B cell (primary cell): ENCODE measurements at regions not wholly inside any gene's neighbourhood (a gene's known extent, or its start where the extent isn't known, plus 50 kb on each side); places are given as distances from the start of the nearest gene placed in this dataset.

Source experiments
- ATAC-seq: fragments of 200-7000 bp; cut with Tn5 transposase; one replicate; pipeline ENCODE4 v1.10.0; 2021; ENCODE audit warnings: low read depth, mild to moderate bottlenecking, moderate number of reproducible peaks, moderate library complexity
- CTCF ChIA-PET: fragments of 350-600 bp; sonication (Branson Sonifier 250); formaldehyde crosslinking; loops from one replicate; lab custom pipeline; 2021; ENCODE audit warnings: antibody characterized with exemption, inconsistent platforms; lab: Charles Lee
- POLR2A ChIA-PET: fragments of 350-600 bp; sonication (Branson Sonifier 250); formaldehyde crosslinking; loops from one replicate; lab custom pipeline; 2021; ENCODE audit warnings: antibody characterized with exemption; lab: Charles Lee
- DNase-seq: peaks from one replicate; pipeline ENCODE4 v3.0.0; 2013
- H2AFZ ChIP-seq: 2 replicates; pipeline ENCODE4 v1.6.1; 2012; ENCODE audit warnings: mild to moderate bottlenecking, low read depth, low read length; ENCODE audit not compliant: insufficient read depth, poor library complexity, severe bottlenecking
- H3K27ac ChIP-seq, 2 donors: 1 replicate in 1 of 2; 2 replicates in 1 of 2; pipeline ENCODE4 v1.5.1; 2012 to 2013; ENCODE audit warnings: low read length in 2 of 2, mild to moderate bottlenecking in 2 of 2, moderate library complexity in 1 of 2
- H3K27me3 ChIP-seq, 4 experiments: fragments of 200-600 bp in 1 of 4; sonication (generic) in 1 of 4; replicated peaks in 1 of 4; 1 replicate in 2 of 4; 2 replicates in 2 of 4; pipeline versions ENCODE4 v1.6.1 to v1.7.0; 2013 to 2016; ENCODE audit warnings: low read length in 3 of 4, mild to moderate bottlenecking in 2 of 4, mixed read lengths in 1 of 4, moderate library complexity in 1 of 4; ENCODE audit not compliant: insufficient read depth in 4 of 4, control insufficient read depth in 3 of 4; ENCODE audit errors: control extremely low read depth in 1 of 4
- H3K36me3 ChIP-seq, 2 experiments: replicated peaks in 1 of 2; 1 replicate in 1 of 2; 2 replicates in 1 of 2; pipeline versions ENCODE4 v1.6.1 to v1.7.1; 2013; ENCODE audit warnings: low read length in 1 of 2; ENCODE audit not compliant: insufficient read depth in 2 of 2, control insufficient read depth in 1 of 2; ENCODE audit errors: control extremely low read depth in 1 of 2, extremely low read depth in 1 of 2
- H3K4me1 ChIP-seq, 2 donors: fragments of 200-600 bp in 1 of 2; sonication (generic) in 1 of 2; 1 replicate in 1 of 2; 2 replicates in 1 of 2; pipeline versions ENCODE4 v1.5.1 to v1.6.1; 2013 to 2017; ENCODE audit warnings: low read length in 2 of 2; ENCODE audit not compliant: control insufficient read depth in 2 of 2, insufficient read depth in 2 of 2
- H3K4me2 ChIP-seq: replicated peaks from 2 replicates; pipeline ENCODE3; 2012; ENCODE audit warnings: mild to moderate bottlenecking, low read depth, low read length; ENCODE audit not compliant: poor library complexity, severe bottlenecking
- H3K4me3 ChIP-seq, 5 experiments: fragments of 200-600 bp in 1 of 5; sonication (generic) in 1 of 5; 1 replicate in 3 of 5; 2 replicates in 2 of 5; pipeline versions ENCODE4 v1.5.1 to v1.7.0; 2011 to 2016; ENCODE audit warnings: low read length in 4 of 5, mild to moderate bottlenecking in 4 of 5, low read depth in 2 of 5, control low read depth in 1 of 5, moderate library complexity in 1 of 5; ENCODE audit not compliant: insufficient read depth in 1 of 5; ENCODE audit errors: control extremely low read depth in 1 of 5, extremely low read depth in 1 of 5
- H3K79me2 ChIP-seq: fragments of 200-600 bp; sonication (generic); one replicate; pipeline ENCODE4 v1.6.0; 2016; ENCODE audit warnings: low read length; ENCODE audit not compliant: control insufficient read depth, insufficient read depth
- H3K9ac ChIP-seq: fragments of 200-600 bp; sonication (generic); 2 replicates; pipeline ENCODE4 v1.6.1; 2017; ENCODE audit warnings: mild to moderate bottlenecking, low read length, moderate library complexity
- H3K9me3 ChIP-seq, 3 donors: one replicate each; pipeline versions ENCODE4 v1.6.1 to v1.7.1; 2013; ENCODE audit warnings: low read length in 2 of 3; ENCODE audit not compliant: control insufficient read depth in 2 of 3, insufficient read depth in 1 of 3; ENCODE audit errors: control extremely low read depth in 1 of 3
- H4K20me1 ChIP-seq: 2 replicates; pipeline ENCODE4 v1.6.0; 2012; ENCODE audit warnings: mild to moderate bottlenecking, low read length; ENCODE audit not compliant: insufficient read depth, control insufficient read depth, poor library complexity, severe bottlenecking
- H3K27ac Mint-ChIP-seq: one replicate; pipeline ENCODE4 v1.8.0; 2021; ENCODE audit warnings: mixed read lengths
- H3K27me3 Mint-ChIP-seq: one replicate; pipeline ENCODE4 v1.8.0; 2021; ENCODE audit warnings: mixed read lengths
- H3K4me1 Mint-ChIP-seq: one replicate; pipeline ENCODE4 v1.8.0; 2021; ENCODE audit warnings: mixed read lengths
- H3K4me3 Mint-ChIP-seq: one replicate; pipeline ENCODE4 v1.8.0; 2021; ENCODE audit warnings: mixed read lengths
- H3K9me3 Mint-ChIP-seq: one replicate; pipeline ENCODE4 v1.8.0; 2022; ENCODE audit warnings: mixed read lengths; ENCODE audit not compliant: insufficient read depth
- CTCF ChIP-seq: fragments of 200-600 bp; IDR thresholded peaks from one replicate; pipeline ENCODE4 v1.8.0; 2022; ENCODE audit warnings: antibody characterized with exemption, mild to moderate bottlenecking
- EZH2 ChIP-seq: IDR thresholded peaks from 2 replicates; pipeline ENCODE4 v1.6.1; 2012; ENCODE audit warnings: borderline replicate concordance, low read depth, mild to moderate bottlenecking, moderate library complexity, low read length; ENCODE audit not compliant: insufficient read depth, poor library complexity, severe bottlenecking
- WGBS: methylation state at CpG from one replicate; pipeline ENCODE4 v1.1.5; 2013; ENCODE audit warnings: missing lambda C conversion rate; ENCODE audit not compliant: insufficient coverage; 5-methylcytosine and 5-hydroxymethylcytosine counted together
- intact Hi-C: fragments of 100-400 bp; cut with micrococcal nuclease; formaldehyde crosslinking; loops from one replicate; pipeline ENCODE4 v1.10.0; 2022

- Histone ChIP-seq H3K9ac (no peak overlapping the region), H3K9me3 (no peaks in the 10 kb centered on the region), H3K4me2 (no peak overlapping the region), H4K20me1 (no peaks in the 10 kb centered on the region), H3K4me1 (no peaks in the 10 kb centered on the region), H3K36me3 (no peaks in the 10 kb centered on the region), H3K27ac (no peak overlapping the region), H3K4me3 (no peak overlapping the region), H3K27me3 (no peaks in the 10 kb centered on the region), H2AFZ (no peak overlapping the region), H3K79me2 (no peaks in the 10 kb centered on the region)
- WGBS, result 55% methylated on average over 2 of the region's 4 CpGs
- Mint-ChIP-seq H3K4me1 (no peaks in the 10 kb centered on the region), H3K27ac (no peak overlapping the region), H3K4me3 (no peak overlapping the region), H3K9me3 (no peaks in the 10 kb centered on the region), H3K27me3 (no peaks in the 10 kb centered on the region)
- intact Hi-C loops, result no loop called here
- no peak for ATAC-seq
- POLR2A ChIA-PET, result no interaction called here
- CTCF ChIA-PET, result no interaction called here
- TF ChIP-seq EZH2 (no peak), CTCF (no peak)
- no peak for DNase-seq
These were observed 462.0 kb upstream of the THRB start for GRCh38 chr3:24956613-24957012.

- H2AFZ ChIP-seq, result no peak overlapping the region
- no peak overlapping the region for H3K9ac ChIP-seq
- Mint-ChIP-seq H3K4me1 (no peaks in the 10 kb centered on the region), H3K4me3 (no peak overlapping the region), H3K9me3 (no peaks in the 10 kb centered on the region), H3K27ac (no peak overlapping the region), H3K27me3 (no peaks in the 10 kb centered on the region)
- TF ChIP-seq CTCF, result no peak
- no peak for TF ChIP-seq EZH2
- H3K9me3 ChIP-seq, result no peaks in the 10 kb centered on the region
- H4K20me1 ChIP-seq, result no peaks in the 10 kb centered on the region
- intact Hi-C loops, result no loop called here
- H3K4me1 ChIP-seq, result no peaks in the 10 kb centered on the region
- WGBS, result 48% methylated on average over 2 of the region's 2 CpGs
- H3K36me3 ChIP-seq, result no peaks in the 10 kb centered on the region
- DNase-seq (no peak), ATAC-seq (no peak)
- ChIA-PET CTCF (no interaction called here), POLR2A (no interaction called here)
- no peaks in the 10 kb centered on the region for H3K27me3 ChIP-seq
- no peak overlapping the region for H3K4me3 ChIP-seq
- no peak overlapping the region for H3K27ac ChIP-seq
- H3K79me2 ChIP-seq, result no peaks in the 10 kb centered on the region
- no peak overlapping the region for H3K4me2 ChIP-seq
These were observed 463.6 kb upstream of the THRB start for GRCh38 chr3:24958271-24958670.
